RKO (cell line): ENCODE measurements at regions not wholly inside any gene's neighbourhood (a gene's known extent, or its start where the extent isn't known, plus 50 kb on each side); places are given as distances from the start of the nearest gene placed in this dataset.

Experiments used
- DNase-seq: peaks from one replicate; pipeline ENCODE4 v3.0.0-alpha.2; 2016; ENCODE audit warnings: low spot score

DNA sequence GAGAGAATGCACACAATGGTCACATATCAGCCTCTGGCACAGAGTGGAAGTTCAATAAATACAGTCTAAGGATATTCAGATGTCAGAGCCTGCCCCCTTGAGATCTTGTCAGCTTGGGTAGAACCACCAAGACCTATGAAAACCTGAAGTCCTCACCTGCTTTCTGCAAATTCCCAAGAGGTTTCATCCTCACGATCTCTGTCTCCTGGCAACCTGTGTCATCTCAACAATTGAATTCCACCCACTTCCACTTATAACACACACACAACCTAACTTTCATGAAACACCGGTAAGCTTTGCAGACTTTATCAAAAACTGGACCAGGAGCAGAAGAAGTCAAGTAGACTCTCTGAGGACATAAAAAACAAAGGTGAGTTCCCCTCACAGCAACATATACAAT, 151.6 kb upstream of the SLC30A5 start:
- no peak for DNase-seq

GRCh38 chr5:68946728-68947127, 147.1 kb upstream of the SLC30A5 start:
- no peak for DNase-seq

DNA sequence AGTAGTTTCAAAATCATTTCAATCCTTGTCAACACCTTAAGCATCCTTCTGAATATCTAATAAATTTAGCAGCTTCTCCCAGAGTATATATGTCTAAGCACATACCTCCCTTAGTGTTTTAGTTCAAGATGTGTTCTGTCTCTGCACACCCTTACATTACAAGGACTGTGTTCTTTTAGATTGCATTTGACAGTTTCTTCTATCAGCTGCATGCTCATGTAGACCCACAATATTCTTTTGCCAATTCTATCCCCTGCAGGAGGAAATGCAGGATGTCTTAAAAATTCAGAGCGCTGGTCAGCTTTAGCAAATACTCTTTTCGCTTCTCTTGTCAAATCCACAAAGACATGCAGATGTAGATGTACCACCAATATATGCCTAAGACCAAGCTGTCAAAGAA, 145.8 kb upstream of the SLC30A5 start:
- DNase-seq: no peak

DNA sequence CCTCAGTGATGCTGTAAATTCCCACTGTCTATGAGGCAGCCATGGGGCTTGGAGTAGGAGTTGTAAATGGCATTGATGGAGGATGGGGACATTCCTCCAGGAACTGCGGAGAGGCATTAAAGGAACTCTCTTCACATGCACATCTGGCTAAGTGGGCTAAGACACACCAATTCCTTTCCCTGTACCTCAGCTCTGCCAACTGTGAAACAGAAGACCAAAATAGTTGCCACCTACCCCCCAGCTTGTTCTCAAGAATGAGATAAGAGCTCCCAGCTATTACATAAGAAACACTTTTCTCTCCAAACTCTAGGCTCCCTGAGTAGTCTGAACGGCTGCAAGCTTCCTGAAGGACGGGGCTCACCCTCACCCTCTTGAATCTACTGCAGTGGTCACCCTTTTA, 144.6 kb upstream of the SLC30A5 start:
- no peak for DNase-seq

GRCh38 chr5:68949711-68950110, 144.1 kb upstream of the SLC30A5 start:
- DNase-seq: no peak

GRCh38 chr5:68950125-68950524, 143.7 kb upstream of the SLC30A5 start:
- DNase-seq: no peak

GRCh38 chr5:68950930-68951329, 142.9 kb upstream of the SLC30A5 start:
- no peak for DNase-seq

- DNase-seq: no peak
These were observed 140.5 kb upstream of the SLC30A5 start for GRCh38 chr5:68953231-68953874.

DNA sequence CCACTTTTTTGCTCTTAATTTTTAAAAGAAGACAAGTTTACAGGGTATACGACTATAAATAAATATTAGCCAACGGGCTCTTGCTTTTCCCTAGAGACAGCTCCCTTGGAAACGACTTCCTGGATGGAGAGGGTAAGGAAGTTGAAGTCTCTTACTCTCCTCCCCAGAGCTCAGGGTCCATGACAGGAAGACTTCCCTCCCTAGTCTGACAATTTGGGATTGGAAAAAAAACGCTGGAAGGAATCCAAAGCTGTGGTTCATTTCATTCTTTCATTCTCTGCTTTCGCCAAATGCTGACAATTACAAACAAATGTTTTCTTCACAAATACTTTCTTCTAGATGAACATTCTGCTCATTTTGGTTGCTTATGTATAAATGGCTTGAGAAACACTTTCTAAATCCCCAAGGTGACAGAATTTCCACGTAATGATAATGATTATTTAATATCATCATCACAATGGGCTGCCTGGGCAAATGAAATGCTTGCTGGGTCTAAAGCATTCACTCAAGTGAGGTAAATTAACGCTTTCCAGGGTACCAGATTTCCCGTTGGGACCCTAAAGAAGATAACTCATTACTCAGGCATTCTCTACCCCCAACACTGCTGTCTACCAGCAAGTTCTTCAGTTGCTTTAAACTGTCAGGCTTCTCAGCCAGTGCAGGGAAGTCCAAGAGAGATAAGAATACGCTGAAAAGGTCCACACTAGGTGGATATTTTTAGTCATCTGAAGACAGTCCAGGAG, 139.8 kb upstream of the SLC30A5 start:
- no peak for DNase-seq

DNA sequence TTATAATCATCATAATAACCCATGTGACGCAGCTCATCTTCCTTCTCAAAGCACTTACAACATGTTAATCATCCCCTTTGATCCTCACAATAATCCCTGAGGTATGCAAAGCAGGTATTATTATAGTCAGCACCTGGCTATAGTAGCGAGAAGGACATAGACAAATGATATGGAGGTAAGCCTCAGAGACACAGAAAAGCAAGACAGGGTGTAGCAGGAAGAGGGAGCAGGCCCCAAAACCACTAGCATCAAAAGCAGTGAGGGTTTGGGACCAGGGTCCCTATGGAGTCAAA, 139.2 kb upstream of the SLC30A5 start:
- DNase-seq: no peak

DNA sequence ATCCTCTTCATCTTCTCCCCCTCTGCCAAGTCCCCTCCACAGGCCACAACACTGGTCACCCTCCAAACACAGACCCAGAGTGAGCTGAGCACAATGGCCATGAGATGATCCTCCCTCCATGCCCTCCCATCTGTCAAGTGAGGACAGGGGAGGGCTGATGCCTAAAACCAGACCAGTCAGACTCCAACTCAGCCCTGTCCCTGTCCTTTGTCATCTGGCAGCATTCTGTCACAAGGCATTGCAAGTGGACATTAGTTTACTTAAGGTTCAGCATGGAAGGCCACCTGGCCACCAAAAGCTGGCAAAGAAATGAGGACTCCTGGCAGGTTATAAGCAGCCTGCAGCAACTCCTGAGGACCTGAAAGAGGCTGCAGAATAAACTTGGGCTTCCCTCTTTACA, 136.2 kb upstream of the SLC30A5 start:
- DNase-seq: no peak

DNA sequence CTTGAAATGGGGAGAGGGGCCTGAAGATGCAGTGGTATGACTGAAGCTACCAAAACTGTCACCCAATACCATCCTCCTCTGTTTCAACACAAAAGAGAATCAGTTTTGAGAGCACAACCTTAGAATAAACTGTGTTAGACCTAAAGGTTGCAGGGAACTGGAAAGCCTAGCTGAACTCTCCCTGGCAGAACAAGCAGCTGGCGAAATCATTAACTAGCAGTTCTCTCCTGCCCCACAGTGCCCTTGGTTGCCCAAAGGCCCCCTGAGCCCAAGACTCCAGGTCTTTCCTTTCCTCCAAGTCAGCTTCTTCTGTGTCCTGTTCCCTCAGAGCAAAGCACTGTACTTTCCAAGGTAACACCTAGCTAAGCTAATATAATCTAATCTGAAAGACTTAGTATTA, 135.4 kb upstream of the SLC30A5 start:
- no peak for DNase-seq

DNA sequence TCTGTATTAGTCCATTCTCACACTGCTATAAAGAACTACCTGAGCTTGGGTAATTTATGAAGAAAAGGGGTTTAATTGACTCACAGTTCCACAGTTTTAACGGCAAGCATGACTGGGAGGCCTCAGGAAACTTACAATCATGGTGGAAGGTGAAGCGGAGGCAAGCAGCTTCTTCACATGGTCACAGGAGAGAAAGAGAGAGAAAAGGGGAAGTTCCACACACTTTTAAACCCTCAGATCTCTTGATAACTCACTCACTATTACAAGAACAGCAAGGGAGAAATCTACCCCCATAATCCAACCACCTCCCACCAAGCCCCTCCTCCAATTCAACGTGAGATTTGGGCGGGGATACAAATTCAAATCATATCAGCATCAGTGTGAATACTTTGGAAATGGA, 133.4 kb upstream of the SLC30A5 start:
- no peak for DNase-seq

DNA sequence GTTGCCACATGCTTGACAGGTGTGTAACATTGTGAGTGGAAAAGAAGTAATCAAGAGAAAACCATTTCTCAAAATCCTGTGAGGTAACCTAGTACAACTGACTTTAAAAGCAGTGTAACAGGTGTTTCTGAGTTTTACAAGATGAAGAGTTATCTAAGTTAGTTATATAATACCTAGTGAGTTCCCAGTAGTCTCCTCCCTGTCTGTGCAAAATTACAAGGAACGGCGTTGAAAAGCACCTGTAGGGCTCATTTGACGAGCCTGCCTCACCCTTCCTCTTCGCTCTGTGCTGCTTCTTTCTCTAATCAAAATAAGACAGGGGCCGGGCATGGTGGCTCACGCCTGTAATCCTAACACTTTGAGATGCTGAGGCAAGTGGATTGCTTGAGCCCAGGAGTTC, 132.9 kb upstream of the SLC30A5 start:
- no peak for DNase-seq

DNA sequence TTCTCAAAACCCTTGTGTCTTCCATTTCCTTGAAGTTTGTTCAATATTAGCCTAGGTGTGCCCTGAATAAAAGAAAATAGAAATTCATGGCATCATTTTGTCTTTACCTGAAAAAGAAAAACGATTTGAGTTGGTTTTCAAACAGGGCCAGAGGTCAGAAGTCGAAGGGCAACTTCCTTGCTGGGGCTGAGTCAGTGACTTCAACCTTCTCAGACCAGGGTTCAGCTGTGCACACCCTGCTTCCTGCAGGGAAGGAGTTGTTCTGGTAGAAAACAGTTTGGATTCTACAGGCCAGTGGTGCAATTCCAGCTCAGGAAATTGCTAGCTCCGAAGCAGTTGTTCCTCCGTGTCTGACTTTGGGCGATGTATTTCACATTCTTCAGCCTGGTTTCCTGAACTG, 132.1 kb upstream of the SLC30A5 start:
- DNase-seq: no peak

DNA sequence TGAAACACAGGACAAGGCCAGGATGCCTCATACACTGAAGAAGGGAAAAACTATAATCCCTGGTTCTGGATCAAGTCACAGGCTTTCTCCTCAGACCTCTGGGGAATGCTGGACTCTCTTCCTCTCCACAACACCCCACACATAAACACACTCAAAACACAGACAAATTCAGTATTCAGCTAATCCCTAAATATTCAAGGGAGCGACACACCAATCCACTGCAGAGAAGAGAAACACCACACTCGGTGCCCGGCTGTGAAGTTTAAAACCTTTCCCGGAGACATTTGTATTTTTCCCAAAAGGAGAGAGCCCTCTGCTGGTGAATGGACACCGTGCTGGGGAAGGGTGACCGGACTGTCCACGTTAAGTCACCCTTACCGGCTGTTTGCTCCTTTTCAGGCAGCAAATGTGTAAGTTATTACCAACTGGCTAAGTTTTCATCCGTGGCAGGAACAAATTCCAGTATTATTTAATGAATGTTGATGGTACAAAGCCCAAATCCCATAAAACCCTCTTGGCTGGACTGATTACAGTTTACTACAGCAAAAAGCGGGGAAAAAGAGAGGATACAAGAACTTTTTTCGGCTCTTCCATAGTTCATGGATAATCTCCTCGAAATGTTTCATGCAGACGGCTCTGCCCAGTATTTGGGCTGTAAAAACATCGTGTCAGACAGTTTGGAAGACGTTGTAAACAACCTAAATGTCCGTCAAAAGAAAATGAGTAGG, 130.9 kb upstream of the SLC30A5 start:
- peak; percentile 68 for DNase-seq

DNA sequence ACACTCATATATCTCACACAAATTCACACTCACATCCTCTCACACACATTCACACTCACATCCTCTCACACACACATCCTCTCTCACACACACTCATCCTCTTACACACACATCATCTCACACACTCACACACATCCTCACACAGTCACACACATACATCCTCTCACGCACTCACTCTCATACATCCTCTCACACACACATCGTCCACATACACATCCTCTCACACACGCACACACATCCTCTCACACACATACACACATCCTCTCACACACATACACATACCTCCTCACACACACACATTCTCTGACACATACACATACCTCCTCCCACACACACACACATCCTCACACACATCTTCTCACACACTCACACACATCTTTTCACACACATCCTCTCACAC, 129.1 kb upstream of the SLC30A5 start:
- DNase-seq: no peak

- DNase-seq: no peak
These were observed 127.9 kb upstream of the SLC30A5 start for GRCh38 chr5:68965926-68966325.

DNA sequence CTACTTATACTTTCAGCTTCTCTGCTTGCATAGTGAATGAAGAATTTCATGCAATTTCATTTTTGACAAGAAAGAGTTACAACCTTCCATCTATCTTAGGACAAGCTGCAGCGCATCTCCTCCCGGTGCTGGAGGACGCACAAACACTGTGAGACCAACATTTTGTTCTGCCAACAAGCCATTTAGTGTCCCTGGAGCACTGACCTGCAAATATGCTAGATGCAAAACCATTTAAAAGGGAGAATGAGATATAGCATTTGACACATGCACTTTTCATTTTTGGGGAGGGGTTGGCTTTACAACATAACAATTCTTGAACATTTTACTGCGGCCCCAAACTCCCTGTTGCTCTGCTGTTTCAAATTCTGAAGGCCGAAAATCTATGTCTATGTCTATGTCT, 127.2 kb upstream of the SLC30A5 start:
- no peak for DNase-seq

- no peak for DNase-seq
These were observed 125.4 kb upstream of the SLC30A5 start for GRCh38 chr5:68968429-68968828.

DNA sequence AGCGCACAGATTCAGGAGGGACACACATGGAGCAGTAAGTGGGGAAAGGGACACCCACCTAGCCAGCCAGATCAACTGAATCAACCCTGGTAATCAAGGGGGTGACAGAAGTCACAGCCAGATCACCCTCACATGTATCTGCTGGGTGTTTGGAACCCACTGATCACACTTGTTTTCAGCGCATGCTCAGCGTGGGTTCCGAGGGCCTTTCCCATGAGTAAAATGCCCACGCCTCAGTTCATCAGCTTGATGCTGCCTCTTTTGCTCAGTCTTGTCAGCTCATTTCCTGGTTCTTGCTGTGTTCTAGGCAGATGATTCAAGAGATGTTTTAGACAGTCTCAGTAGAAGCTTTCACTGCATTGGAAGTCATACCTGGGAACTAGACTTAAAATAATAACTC, 123.2 kb upstream of the SLC30A5 start:
- no peak for DNase-seq

DNA sequence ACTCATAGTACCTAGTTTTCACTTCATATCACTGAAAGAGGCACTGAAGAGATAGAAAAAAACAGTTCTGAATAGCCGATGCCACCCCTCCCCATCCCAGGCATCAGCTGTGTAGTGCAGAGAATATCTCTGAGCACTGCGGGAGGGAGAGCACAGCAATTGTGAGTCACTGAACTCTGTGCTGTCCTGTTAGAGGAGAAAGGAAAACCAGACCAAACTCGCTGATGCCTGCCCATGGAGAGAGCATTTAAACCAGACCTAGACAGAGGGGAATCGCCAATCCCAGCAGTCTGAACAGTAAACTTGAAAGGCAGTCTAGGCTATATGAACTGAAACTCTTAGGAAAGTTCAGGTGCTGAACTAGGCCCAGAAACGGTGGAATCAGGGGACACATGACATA, 120.1 kb upstream of the SLC30A5 start:
- DNase-seq: no peak

- no peak for DNase-seq
These were observed 110.8 kb upstream of the SLC30A5 start for GRCh38 chr5:68983043-68983442.

- DNase-seq: no peak
These were observed 109.9 kb upstream of the SLC30A5 start for GRCh38 chr5:68983959-68984358.
